ENCODE measurements at regions not wholly inside any gene's neighbourhood (a gene's known extent, or its start where the extent isn't known, plus 50 kb on each side); places are given as distances from the start of the nearest gene placed in this dataset.

DNA sequence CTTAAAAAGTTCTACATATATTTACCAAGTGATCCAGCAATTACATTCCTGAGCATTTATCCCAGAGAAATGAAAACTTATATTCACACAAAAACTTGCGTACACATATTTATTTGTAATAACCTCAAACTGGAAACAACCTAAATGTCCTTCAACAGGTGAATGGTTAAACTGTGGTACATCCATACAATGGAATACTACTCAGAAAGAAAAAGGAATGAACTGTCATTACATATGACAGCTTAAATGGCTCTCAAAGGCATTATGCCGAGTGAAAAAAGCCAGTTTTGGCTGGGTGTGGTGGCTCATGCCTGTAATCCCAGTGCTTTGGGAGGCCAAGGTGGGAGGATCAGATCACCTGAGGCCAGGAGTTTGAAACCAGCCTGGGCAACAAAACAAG, 79.1 kb upstream of the DYNC1I2 start:
- DNase-seq (ENCODE audit: low read depth) = no peak

DNA sequence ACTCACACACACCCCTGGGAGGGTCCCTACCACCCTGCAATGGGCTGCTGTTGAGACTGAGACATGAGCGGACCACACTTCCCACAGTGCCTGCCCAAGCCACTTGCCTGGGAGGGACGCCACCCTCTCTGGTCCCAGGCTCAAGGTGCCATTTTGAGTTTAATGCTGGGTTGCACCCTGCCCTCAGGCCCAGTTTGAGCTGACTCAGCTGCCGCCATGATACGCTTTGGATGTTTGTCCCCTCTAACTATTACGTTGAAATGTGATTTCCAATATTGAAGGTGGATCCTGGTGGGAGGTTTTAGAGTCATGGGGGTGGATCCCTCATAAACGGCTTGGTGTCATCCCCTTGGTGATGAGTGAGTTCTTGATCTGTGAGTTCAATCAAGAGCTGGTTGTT, 76.4 kb upstream of the DYNC1I2 start:
- DNase-seq (ENCODE audit: low read depth) = no peak

DNA sequence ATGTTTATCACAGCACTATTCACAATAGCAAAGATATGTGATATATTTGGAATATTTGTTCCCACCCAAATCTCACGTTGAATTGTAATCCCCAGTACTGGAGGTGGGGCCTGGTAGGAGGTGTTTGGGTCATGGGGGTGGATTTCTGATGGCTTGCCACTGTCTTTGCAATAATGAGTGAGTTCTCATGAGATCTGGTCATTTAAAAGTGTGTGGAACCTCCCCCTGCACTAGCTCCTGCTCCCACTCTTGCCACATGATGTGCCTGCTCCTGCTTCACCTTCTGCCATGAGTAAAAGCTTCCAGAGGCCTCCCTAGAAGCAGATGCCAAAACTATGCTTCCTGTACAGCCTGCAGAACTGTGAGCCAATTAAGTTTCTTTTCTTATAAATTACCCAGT, 72.2 kb upstream of the DYNC1I2 start:
- peak; percentile 11 for DNase-seq (ENCODE audit: low read depth)

DNA sequence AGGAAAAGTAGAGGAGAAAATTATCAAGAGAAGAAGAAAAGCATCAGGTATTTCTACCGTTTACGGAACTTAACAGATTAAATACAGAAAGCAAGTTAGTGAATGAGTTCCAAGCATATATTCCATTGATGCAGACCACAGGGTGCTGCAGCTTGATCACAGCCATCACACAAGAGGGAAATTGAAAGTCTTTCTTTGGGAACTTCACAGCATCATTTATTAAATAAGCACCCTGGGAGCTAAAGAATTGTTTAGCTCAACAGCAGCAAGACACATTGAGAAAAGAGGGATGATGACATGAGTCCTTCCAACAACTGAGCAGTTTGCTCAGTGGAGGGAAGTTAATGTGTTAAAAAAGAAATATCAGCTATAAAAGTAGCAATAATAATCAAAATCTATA, 69.3 kb upstream of the DYNC1I2 start:
- no peak for DNase-seq (ENCODE audit: low read depth)

DNA sequence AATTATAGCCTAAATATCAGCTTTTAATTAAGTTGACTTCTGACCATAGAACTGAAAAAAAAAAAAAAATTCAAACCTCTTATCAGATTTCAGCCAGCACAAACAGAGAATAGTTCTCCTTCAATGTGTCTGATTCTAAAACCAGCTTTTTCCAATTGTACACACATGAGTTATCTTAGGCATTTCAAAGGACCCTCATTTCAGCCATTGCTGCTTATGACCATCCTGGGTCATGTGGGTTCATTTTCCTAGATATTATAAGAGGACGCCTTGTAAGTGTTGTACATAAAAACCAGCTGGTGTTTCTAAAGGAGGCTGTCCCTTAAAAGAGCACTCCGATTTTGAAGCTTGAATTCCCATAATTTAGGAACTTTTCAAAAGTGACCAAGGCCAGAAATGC, 62.3 kb upstream of the DYNC1I2 start:
- no peak for DNase-seq (ENCODE audit: low read depth)

DNA sequence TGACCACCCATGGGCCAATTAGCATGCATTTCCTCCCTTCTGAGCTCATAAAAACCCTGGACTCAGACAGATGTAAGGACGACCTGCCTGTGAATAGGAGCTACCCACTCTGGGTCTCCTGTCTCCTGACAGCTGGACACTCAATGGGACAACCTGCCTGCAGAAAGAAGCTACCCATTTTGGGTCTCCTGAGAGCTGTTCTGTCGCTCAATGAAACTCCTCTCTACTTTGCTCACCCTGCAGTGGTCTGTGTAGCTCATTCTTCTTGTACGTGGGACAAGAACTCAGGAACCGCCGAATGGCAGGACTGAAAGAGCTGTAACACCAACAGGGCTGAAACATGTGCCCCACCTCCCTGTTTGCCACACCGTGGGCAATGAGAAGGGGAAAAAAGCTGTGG, 60.3 kb upstream of the DYNC1I2 start:
- DNase-seq (ENCODE audit: low read depth) = no peak

DNA sequence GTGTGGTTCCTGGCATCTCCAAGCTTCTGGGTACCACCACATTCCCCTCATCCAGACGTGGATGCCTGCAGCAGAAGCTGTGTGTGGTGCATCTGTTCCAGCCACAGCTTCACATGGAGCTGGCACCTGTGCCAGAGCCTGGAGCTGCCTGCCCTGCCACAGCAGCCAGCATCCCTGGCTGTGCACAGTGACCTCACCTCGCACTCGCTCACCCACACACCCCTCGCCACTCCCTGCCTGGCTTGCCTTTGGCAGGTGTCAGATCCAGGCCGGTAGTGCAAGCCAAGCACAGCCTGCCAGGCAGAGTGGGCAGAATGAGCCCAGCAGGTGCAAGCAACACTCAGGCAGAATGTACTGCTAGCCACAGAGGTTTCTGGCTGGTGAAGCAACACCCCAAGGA, 59.9 kb upstream of the DYNC1I2 start:
- DNase-seq (ENCODE audit: low read depth) = no peak

DNA sequence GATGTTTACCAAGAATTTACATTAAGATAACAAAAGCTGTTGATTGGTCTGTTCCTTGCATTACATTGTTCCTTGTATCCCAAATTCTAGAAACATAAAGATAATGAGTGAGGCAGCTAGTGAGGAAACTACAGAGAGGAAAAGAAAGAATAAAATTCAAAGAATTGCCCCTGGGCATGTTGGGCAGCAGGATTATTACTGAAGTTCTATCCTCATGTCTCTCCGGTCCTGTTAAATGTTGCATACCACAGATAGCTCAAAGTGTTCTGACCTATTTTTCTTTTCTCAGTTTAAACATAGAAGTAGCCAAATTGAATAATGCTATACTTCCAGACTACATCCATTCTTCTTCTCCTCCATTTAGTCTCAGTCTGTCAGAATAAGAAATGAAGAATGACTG, 58.2 kb upstream of the DYNC1I2 start:
- no peak for DNase-seq (ENCODE audit: low read depth)

DNA sequence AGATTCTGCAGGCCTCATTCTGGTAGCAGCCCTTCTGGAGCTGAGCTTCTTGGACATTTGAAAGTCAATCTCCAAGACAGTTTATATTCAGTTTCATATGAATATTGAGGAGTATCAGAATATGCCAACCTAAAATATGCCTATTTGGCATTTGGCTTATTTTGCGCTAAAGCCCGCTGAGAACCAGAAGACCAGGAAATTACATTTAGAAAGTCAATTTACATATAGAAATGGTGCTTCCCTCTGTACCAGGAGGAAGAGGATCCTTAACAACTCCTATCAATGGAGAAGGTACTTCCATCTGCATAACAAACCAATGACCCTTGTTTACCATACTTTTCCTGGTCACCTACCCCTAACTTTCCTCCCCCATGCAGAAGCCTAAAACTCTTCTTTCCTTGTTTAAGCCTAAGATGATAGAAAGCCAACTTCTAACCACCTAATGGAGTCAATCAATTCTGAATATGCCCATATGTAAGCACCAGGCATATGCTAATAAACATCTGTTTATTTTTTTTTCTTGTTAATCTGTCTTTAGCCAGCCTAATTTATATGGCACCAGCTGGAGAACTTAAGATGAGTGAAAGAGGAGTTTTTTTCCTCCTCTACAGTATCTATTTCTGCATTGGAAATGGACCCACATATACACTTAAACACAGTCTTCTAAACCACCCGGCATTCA, 57.0 kb upstream of the DYNC1I2 start:
- DNase-seq (ENCODE audit: low read depth) = no peak

DNA sequence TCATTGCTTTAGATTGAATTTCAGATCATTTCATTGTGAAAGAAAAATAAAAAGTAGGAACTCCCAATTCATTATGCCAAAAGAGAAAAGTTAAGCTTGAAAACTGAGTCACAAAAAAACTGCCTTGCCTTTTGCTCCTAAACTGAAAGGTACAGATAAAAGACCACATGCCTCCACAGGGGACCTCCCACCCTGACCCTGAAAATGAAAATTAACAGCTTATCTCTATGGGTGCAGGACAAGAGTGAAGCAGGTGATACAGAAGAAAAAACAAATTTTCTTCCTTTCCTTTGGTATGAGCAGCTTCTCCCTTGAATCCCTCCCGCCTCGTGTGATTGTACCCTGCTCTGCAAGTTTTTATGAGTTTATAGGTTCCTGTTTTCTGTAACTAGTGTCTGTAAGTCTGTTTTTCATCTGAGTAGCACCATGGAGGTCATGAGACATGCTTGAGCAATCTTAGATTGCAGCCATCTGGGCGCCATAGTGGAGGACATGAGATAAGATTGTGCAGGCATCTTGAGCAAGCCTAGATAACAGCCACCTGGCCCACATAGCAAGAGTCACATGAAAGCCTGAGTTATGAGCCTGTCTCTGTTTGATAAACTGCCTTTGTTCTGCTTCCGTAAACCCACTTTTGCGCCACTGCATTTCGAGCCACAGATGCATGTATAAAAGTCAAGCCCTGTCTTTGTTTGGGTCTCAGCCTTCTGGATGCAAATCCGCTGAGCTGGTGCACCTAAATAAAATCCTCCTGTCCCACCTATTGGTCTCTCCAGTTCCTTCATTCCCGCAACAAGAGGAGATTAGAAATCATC, 56.2 kb upstream of the DYNC1I2 start:
- no peak for DNase-seq (ENCODE audit: low read depth)
